Right kidney (tissue), 1 donor: ENCODE measurements at regions not wholly inside any gene's neighbourhood (a gene's known extent, or its start where the extent isn't known, plus 50 kb on each side); places are given as distances from the start of the nearest gene placed in this dataset.

Experiments used
- DNase-seq: peaks from one replicate; pipeline ENCODE4 v3.0.0-alpha.2; 2016

DNA sequence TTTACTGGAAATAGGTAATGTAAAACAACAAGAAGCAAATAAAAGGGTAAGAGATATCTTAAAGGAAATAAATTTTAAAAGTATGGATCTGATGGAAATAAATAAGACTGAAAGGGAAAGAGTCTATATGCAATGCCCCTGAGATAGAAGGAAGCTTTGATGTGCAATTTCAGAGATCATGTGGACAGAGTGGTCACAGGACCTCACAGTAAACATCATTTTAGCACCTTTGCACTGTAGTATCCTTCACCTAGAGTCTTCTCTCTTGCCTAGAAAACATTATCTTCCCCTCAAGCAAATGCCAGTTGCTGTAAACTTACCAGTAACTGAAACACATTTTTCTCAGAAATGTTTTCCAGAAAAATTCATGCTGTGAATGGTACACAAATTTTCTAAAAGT is 1621.3 kb upstream of the TMEFF2 start:
- DNase-seq, result no peak

DNA sequence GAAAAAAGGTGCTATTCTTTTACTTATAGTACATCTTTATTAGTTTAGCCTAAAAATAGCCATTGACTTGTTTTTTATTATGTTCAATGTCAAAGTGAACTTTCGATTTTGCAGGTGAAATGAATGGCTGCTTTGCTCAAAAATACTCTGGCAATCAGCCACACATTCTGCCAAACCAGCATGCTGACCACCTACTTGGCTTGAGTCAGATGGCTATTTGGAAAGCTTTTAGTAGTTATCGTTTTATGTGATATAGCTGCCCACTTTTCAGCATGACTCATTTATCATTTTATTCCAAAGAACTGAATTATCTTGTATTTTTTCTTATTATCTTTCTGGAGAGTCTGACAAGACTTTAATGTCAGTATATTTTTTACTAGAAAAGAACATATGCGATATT is 1615.8 kb upstream of the TMEFF2 start:
- no peak for DNase-seq

DNA sequence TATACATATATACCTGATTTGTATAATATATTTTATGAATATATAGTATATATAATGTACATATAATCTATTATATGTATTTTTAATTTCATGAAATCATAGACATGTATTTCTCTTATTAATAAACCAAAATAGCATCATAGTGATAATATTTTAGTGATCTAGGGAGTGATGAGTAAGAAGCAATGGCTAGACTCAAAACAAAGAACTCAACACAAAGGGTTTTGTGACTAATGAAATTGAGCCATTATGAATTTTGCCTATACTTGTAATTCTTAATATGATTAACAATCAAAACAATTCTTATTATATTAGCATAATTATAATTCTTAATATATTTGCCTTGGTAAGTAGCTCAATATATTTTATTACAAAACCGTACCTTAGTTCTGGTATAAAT is 1614.1 kb upstream of the TMEFF2 start:
- DNase-seq, result no peak

DNA sequence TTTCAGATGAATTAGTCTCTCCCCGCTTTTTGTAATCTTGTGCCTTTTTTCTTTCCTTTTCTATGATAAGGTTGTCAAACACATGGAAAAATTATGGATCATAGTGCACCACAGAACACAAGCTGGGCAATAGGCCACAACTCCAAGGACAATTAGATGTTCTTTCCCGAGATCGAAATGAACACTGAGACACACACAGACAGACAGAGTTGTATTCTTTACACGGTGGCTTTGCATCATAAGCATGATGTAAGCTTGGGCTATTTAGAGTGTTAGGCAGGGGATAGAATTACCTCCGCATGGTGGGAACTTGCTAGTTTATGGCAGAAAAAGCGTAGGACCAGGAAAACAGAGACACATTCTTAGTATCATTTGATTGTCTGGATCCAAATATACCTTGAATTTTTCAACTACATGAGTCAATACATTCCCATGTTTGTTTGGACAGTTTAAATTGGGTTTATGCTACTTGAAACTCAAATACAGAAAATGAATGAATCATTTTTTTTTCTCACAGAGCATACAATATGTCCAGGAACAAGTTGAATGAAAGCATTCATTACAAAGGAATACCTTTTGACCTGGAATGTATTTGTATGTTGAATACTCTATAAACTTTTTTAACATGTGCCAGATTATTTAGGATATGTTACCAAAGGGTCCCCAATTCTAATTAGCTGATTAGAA is 1611.5 kb upstream of the TMEFF2 start:
- DNase-seq, result no peak

DNA sequence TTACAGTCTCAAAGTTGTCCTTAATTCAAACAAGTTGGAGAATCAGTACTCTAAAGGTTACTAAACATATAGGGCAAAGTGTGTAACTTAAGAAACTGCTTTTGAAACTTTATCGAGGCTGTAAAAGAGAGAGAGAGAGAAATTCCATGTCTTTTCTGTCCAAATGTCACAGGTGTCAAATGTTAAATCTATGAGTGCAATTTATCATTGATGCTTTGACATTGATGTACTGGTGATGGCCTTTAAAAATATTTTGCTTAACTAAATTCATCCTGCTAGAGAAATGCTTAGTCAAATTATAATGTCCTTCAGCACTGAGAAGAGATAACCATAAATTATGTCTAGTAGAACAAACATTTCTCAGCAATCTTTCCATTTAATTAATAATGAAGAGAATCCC is 1602.1 kb upstream of the TMEFF2 start:
- no peak for DNase-seq

DNA sequence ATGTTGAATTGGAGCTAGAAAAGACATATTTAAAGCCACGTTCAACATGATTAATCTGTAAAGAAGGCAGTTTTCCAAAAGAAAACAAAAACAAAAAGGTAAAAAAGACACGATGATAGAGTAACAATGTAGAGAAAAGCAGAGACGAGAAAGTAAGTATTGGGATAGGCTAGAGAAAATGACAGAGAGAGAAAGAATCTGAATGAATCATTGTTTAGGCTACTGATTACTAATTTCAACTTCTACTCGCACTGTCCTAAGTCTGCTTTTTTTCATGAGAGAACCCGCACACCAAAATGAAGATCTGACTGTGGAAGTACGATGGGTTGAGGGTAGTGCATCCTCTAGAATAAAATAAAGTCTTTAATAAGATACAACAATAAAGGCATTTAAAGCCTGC is 1599.2 kb upstream of the TMEFF2 start:
- DNase-seq, result no peak

DNA sequence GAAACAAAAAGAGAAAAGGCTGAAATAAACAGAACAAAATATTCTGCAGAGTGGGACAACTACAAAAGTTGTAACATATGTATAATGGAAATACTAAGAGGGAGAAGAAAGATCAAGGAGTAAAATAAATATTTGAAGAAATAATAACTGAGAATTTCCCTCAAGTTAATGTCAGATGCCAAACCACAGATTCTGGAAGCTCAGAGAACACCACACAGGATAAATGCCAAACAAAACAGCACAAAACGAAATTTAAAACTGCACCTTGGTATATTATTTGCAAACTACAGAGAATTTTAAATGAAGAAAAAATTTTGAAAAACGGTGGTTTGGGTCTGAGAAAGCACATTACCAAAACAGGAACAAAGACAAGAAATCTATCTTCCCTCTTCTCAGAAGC is 1588.9 kb upstream of the TMEFF2 start:
- DNase-seq, result no peak

DNA sequence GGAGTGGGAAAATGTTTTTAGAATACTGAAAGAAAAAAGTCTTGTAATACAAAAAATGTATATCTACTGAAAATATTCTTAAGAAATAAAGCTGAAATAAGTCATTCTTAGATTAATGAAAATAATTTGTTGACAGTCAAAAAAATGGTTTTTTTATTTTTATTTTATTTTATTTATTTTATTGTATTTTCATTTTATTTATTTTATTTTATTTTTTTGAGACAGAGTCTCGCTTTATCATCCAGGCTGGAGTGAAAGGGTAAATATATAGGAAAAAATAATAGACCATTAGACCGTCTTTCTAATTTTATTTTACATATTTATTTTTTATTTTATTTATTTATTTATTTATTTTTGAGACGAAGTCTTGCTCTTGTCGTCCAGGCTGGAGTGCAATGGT is 1583.6 kb upstream of the TMEFF2 start:
- DNase-seq, result no peak

DNA sequence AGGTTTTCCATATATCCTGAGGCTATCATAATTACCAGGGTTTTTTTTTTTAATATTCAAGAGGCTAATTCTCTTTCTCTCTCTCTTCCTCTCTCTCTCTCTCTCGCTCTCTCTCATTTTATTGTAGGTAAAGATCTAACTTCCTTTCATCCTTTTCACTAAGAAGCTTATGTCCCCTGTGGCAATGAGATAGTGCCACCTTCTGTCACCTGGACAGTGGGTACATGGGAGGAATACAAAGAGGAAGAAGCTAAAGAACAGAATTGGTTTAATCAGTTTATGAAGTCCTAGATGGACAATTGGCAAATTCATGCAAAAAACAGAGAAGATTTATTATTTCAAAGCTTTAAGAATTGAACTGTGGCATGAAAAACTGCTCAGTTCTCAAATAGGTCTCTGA is 1582.3 kb upstream of the TMEFF2 start:
- DNase-seq, result no peak

DNA sequence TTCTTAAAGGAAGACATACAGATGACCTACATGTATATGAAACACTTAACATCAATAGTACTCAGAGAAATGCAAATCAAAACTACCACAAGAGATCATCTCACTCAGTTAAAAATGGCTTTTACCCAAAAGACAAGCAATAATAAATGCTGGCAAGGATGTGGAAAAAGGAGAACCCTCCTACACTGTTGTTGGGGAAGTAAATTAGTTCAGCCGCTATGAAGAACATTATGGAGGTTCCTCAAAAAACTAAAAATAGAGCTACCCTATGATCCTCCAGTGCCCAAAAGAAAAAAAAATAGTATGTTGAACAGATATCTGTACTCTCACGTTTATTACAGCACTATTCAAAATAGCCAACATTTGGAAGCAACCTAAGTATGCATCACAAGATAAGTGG is 1579.4 kb upstream of the TMEFF2 start:
- no peak for DNase-seq

DNA sequence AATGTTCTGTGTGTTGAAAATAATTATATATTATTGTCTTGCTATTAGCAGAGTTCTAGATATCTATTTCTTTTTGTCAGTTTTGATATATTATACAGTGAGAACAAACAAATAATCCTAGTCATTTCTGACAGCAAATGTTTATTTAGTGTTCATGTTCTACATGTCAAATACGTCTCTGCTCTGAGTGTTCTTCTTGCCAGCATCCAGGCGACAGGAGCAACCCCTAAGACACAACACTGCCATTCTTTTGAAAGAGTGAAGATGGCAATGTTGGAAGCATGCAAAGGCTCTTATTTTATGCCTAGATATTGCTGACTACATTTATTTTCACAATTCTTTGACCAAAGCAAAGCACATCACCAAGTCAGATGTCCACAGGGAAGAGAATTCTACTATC is 1556.6 kb upstream of the TMEFF2 start:
- no peak for DNase-seq

DNA sequence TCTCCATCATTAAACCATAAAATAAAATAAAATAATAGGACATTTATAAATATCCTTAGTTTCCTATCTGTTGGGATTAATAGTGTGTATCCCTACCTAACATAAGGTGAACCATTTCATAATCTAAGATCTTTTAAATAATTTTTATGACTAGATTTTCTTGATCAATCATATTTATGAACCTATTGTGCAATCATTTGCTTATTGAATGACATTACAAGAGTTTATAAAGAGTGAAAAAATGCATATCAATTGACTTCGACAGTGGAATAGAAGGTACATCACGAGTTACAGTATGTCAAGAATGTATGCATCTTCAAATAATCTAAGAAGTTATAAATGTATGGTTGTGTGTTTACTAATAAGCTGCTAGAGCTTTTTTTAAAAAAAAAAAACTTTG is 1554.8 kb upstream of the TMEFF2 start:
- DNase-seq, result no peak

DNA sequence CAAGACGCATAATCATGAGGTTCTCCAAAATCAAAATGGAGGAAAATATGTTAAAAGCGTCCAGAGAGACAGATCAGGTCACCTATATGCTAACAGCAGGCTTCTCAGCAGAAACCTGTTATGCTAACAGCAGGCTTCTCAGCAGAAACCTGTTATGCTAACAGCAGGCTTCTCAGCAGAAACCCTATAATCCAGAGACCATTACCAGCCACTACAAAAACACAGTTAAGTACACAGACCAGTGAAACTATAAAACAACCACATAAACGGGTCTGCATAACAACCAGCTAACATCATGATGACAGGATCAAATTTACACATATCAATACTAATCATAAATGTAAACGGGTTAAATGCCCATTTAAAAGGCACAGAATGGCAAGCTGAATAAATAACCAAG is 1548.4 kb upstream of the TMEFF2 start:
- DNase-seq, result no peak

DNA sequence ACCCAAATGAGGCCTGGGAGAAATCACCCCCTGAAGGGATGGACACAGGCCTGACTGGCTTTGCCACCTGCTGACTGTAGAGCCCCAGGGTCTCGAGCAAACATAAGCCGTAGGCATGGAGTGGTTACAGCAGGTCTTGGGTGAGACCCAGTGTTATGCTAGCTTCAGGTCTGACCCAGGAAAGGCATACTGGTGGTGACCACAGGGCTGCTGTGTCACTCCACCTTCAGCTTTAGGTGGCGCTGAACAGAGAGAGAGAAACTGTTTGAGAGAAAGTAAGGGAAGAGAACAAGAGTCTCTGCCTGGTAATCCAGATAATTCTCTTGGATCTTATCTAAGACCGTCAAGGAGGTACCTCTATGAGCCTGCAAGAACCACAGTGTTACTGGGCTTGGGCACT is 1544.2 kb upstream of the TMEFF2 start:
- DNase-seq, result no peak

DNA sequence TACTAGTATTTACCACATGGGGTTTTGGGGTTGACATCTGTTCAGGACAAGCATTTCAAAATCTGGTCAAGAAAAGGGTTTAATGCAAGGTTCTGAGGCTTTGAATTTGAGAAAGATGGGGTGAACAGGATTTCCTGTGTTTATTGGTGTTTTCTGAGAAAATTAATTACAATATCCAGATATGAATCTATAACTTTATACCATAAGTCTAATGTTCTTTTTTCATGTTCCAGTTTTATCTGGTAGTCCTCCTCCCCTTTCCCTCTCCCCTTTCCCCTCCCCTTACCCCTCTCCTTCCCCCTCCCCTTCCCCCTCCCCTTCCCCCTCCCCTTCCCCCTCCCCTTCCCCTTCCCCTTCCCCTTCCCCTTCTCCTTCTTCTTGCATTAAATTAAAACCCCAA is 1518.2 kb upstream of the TMEFF2 start:
- no peak for DNase-seq

DNA sequence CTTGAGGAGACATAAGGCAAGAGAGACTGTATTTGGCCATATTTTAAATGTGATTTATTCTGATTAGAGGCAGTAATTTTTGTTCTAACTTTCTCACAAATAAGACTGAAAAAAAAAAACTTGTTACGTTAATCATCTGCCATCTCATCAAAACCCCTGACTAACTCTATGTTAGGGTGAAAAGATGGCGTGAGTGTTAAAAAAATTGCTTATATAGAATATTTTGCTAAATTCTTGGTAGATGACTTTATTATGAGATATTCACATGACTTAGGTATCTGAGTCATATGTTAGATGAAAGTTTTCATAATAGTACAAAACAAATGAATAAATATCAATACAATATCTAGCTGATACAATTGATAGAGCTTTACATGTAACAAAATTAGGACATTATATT is 1508.7 kb upstream of the TMEFF2 start:
- no peak for DNase-seq

DNA sequence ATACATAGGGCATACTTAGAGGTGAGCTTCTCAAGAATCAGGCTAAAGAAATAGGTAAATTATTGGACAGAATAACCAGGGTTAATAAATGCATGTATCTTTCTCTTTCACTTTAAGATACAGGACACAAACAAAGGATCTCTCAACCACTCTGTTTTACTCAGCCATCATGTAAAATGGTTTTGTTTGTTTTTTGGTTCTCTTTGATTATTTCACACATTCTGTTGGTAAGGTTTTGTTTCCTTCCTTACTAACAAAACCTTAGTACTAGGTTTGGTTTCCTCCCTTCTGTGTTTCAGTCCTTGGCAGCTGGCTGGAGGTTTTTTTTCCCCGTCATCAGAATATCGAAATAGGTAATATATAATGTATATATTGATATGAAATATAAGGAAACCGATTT is 1506.8 kb upstream of the TMEFF2 start:
- DNase-seq, result no peak

DNA sequence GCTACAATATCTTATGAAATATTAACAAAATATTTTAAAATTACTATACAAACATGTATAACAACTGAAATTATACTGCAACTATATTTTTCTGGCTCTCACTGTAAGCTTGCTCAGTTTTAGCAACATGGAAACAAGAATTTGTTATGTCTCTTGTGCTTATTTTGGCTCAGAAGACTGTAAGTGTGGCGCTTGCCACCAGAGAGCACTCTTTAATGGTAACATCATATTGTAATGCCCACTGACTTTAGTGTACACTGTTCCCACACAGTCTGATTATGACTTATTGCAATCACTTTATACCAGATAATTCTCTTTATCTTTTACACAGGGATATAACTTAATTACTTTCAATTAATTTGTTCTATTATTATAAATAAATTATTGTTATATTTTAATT is 1500.6 kb upstream of the TMEFF2 start:
- no peak for DNase-seq

DNA sequence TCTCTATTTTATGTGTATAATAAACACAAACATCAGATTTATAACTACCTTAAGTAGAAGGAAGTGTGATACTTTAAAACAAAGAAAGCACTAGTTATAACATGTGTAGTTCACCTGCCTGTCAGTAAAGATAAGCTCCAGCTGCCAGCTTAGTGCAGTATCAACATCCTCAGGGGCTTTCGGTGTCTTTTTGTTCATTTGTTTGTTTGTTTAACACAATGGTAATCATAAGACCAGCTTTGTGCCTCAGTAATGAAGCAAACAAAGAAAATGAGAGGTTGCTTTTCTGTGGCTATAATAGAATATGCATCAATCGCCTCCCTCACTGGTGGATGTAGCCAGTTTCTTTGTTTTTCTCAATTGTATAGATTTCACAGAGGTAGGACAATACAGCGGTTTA is 1499.0 kb upstream of the TMEFF2 start:
- no peak for DNase-seq

DNA sequence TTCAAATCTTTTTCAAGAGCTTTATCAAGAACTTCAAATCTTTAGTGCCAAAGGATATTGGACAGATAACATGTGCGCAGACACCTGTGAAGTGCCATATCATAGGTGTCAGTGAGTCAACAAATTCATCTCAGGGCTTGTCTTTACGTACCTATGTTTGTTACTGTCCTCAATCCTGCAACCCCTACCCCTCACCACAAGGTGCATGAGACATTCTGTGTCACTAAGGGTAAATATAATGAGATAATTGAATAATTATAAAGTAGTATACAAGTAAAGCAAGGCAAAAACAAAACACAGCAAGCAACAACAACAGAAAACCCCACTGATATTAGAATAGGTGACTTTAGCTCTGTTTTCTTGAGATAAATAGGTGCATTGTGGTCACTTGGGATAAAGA is 1495.8 kb upstream of the TMEFF2 start:
- no peak for DNase-seq

DNA sequence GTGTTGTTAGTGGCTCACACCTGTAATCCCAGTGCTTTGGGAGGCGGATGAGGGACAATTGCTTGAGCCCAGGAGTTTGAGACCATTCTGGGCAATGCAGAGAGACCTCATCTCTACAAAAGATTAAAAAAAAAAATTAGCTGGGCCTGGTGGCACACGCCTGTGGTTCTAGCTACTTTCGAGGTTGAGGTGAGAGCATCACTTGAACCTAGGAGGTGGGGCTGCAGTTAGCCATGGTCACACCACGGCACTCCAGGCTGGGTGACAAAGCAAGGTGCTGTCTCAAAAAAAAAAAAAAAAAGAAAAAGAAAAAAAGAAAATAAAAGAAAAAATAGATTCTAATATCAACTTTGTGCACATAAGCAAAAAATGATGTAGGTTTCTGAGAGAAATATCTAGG is 1492.5 kb upstream of the TMEFF2 start:
- DNase-seq, result no peak

DNA sequence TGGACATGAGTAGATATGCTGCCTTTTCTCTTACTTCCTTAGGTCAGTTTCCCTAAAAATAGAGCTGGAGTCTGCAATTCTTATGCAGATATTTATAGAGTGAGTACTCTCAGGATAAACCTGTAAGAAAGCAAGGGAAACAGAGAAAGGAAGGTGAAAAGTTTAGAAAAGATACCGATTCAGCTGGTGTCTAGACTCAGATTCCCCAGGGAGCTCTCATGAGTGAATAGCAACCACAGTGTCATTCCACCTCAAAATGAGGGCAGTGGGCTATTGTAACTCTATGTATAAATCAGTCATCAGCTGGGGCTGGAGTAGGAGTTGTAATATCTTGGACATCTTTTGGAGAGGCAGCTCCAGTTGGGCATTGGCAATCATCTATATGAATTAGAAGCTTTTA is 1485.1 kb upstream of the TMEFF2 start:
- DNase-seq, result no peak

DNA sequence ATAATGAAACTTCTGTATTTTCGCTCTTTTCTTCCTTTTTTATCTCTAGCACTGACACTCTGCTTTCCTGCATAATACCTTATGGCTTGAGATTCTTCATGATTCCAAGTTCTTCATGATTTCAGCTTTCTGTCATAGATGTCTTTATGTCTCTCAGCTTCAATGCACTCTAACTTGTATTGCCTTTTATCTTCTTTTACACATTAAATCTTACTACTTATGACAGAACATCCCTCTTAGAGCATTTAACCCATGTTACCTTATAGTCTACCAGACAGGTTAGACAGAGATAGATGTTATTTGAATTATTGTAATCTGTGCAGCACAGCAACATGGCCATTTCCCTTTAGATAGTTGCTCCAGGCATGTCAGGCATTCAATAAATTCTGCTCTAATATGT is 1475.7 kb upstream of the TMEFF2 start:
- no peak for DNase-seq

DNA sequence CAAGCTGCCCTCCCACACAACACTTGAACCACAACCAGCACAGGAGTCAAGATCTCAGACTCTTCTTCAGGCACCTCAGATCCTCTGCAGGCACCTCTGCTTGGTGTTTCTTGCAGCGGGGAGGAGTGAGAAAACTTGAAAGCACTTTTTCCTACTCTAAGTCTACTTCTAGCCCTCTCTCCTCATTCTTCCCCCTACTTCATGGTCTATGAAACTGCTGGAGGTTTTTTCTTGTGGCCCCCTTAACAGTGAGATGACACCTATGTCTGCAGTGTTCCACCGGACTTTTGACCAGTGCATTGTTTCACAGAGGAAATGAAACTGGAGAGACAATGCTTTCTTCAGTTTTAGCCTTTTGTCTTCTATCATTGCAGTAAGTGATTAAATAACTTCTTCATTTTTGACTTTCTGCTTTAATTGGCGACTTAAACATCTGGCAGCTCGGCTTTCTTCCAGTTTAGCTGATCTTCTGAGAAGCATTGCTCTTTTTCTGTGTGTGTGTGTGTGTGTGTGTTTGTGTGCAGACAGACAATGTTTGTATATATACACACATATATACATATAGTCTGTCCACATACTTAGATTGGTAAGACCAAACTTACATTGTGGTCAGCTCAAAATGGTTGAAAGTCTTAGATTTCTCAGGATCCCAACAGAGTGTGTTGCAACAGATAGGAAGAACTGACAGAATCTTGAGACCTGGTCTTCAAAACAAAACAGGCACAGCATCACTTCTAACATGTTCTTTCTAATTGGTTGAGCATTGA is 1474.0 kb upstream of the TMEFF2 start:
- DNase-seq, result no peak

DNA sequence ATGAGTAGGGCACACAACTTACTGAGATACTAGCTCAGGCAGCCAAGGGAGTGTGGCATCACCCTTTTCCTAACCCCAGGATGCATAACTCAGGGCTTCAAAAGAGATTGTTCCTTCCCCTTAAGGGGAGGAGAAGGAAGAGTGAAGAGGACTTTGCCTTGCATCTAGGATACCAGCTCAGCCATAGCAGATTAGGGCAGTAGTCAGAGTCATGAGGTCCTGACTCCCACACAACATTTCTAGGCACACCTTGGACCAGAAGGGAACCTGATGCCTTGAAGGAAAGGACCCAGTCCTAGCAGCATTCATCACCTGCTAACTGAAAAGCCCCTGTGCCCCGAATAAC is 1433.2 kb upstream of the TMEFF2 start:
- DNase-seq, result no peak
